ENCODE measurements at regions not wholly inside any gene's neighbourhood (a gene's known extent, or its start where the extent isn't known, plus 50 kb on each side); places are given as distances from the start of the nearest gene placed in this dataset.

DNA sequence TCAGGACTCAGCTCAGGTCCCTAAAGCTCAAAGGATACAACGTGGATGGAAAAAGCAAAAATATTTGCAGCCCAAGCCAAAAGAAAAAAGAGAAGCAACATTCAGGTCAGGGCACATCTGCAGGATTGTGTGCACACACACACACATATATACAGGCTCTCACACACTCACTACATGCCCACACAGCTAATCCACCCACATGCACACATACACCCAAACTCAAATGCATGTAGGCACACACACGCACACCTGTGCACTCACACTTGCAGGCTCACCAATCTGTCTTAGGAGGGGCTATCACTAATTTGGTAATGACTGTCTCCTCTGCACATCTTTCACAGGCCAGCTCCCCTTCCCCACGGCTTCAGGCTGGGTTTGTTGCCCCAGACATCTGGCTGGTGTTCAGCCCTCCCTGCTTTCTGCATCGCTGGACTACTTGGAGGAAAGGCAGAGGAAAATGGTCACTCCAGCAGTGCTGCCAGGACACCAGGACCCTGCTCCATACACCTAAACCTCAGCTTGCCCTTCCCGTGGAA lies 103.6 kb upstream of the DRD2 start:
- TF ChIP-seq, protein P1, sequence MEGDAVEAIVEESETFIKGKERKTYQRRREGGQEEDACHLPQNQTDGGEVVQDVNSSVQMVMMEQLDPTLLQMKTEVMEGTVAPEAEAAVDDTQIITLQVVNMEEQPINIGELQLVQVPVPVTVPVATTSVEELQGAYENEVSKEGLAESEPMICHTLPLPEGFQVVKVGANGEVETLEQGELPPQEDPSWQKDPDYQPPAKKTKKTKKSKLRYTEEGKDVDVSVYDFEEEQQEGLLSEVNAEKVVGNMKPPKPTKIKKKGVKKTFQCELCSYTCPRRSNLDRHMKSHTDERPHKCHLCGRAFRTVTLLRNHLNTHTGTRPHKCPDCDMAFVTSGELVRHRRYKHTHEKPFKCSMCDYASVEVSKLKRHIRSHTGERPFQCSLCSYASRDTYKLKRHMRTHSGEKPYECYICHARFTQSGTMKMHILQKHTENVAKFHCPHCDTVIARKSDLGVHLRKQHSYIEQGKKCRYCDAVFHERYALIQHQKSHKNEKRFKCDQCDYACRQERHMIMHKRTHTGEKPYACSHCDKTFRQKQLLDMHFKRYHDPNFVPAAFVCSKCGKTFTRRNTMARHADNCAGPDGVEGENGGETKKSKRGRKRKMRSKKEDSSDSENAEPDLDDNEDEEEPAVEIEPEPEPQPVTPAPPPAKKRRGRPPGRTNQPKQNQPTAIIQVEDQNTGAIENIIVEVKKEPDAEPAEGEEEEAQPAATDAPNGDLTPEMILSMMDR (IDR thresholded peaks at IDR 0.05), result no peak
- TF ChIP-seq POLR2A (IDR thresholded peaks at IDR 0.05), result no peak
